Upper lobe of right lung (tissue), 1 donor: ENCODE measurements at regions not wholly inside any gene's neighbourhood (a gene's known extent, or its start where the extent isn't known, plus 50 kb on each side); places are given as distances from the start of the nearest gene placed in this dataset.

Experiments
- ATAC-seq: fragments of 200-7000 bp; cut with Tn5 transposase; one replicate; pipeline ENCODE4 v1.9.1; 2020; ENCODE audit warnings: mild to moderate bottlenecking, moderate library complexity
- DNase-seq: peaks from one replicate; pipeline ENCODE4 v3.0.0-alpha.2; 2020
- H3K27ac ChIP-seq: fragments of 200-600 bp; one replicate; pipeline ENCODE4 v1.8.0; 2022
- H3K27me3 ChIP-seq: fragments of 200-600 bp; one replicate; pipeline ENCODE4 v1.8.0; 2022; ENCODE audit warnings: mild to moderate bottlenecking
- H3K36me3 ChIP-seq: fragments of 200-600 bp; one replicate; pipeline ENCODE4 v1.8.0; 2022
- H3K4me1 ChIP-seq: fragments of 200-600 bp; one replicate; pipeline ENCODE4 v1.8.0; 2022
- H3K4me3 ChIP-seq: fragments of 200-600 bp; one replicate; pipeline ENCODE4 v1.8.0; 2022; ENCODE audit warnings: mild to moderate bottlenecking
- H3K9me3 ChIP-seq: fragments of 200-600 bp; one replicate; pipeline ENCODE4 v1.8.0; 2022
- CTCF ChIP-seq: fragments of 200-600 bp; IDR thresholded peaks from one replicate; pipeline ENCODE4 v1.8.0; 2022; ENCODE audit warnings: antibody characterized with exemption
- intact Hi-C: fragments of 100-400 bp; cut with DNase I; formaldehyde crosslinking; loops from one replicate; pipeline ENCODE4 v1.11.0; 2022
- donor health status: DM: no; HTN: yes; CAD: no; lungs with severe emphysema.

- intact Hi-C loops: no loop called here
- ATAC-seq (no peak), DNase-seq (no peak)
- Histone ChIP-seq H3K4me3 (no peak overlapping the region), H3K27me3 (no peaks in the 10 kb centered on the region), H3K9me3 (no peaks in the 10 kb centered on the region), H3K36me3 (no peaks in the 10 kb centered on the region), H3K4me1 (no peaks in the 10 kb centered on the region), H3K27ac (no peak overlapping the region)
- TF ChIP-seq CTCF: no peak
Observed at GRCh38 chr2:173741759-173742158, 223.4 kb downstream of the SP3 start.

- no peak for TF ChIP-seq CTCF
- intact Hi-C loops: no loop called here
- no peaks in the 10 kb centered on the region for H3K4me1 ChIP-seq
- no peak overlapping the region for H3K4me3 ChIP-seq
- H3K27ac ChIP-seq: no peak overlapping the region
- H3K36me3 ChIP-seq: no peaks in the 10 kb centered on the region
- DNase-seq (no peak), ATAC-seq (no peak)
- no peaks in the 10 kb centered on the region for H3K9me3 ChIP-seq
- H3K27me3 ChIP-seq: no peaks in the 10 kb centered on the region
Observed at GRCh38 chr2:173747035-173747434, 218.1 kb downstream of the SP3 start.

- ATAC-seq (no peak), DNase-seq (no peak)
- peak; percentile 18 for TF ChIP-seq CTCF
- no peaks in the 10 kb centered on the region for H3K4me1 ChIP-seq
- no peak overlapping the region for H3K27ac ChIP-seq
- H3K4me3 ChIP-seq: no peak overlapping the region
- no peaks in the 10 kb centered on the region for H3K36me3 ChIP-seq
- intact Hi-C loops: no loop called here
- H3K9me3 ChIP-seq: no peaks in the 10 kb centered on the region
- H3K27me3 ChIP-seq: no peaks in the 10 kb centered on the region
Observed at GRCh38 chr2:173749315-173749714, 215.9 kb downstream of the SP3 start.

GRCh38 chr2:173750353-173750801 is 214.8 kb downstream of the SP3 start:
- H3K9me3 ChIP-seq: no peaks in the 10 kb centered on the region
- peak; percentile 78 for ATAC-seq
- no peak overlapping the region for H3K4me3 ChIP-seq
- no peaks in the 10 kb centered on the region for H3K36me3 ChIP-seq
- no peak overlapping the region for H3K27ac ChIP-seq
- intact Hi-C loops: no loop called here
- TF ChIP-seq CTCF: no peak
- H3K4me1 ChIP-seq: no peaks in the 10 kb centered on the region
- DNase-seq: no peak
- no peaks in the 10 kb centered on the region for H3K27me3 ChIP-seq

- no peaks in the 10 kb centered on the region for H3K9me3 ChIP-seq
- H3K27ac ChIP-seq: no peak overlapping the region
- intact Hi-C loops: no loop called here
- no peak for TF ChIP-seq CTCF
- ATAC-seq (peak; percentile 15), DNase-seq (no peak)
- no peak overlapping the region for H3K4me3 ChIP-seq
- no peaks in the 10 kb centered on the region for H3K4me1 ChIP-seq
- no peaks in the 10 kb centered on the region for H3K27me3 ChIP-seq
- H3K36me3 ChIP-seq: no peaks in the 10 kb centered on the region
Observed at GRCh38 chr2:173750831-173751230, 214.3 kb downstream of the SP3 start.

GRCh38 chr2:173751245-173751975 is 213.8 kb downstream of the SP3 start:
- Histone ChIP-seq H3K27ac (no peak overlapping the region), H3K36me3 (no peaks in the 10 kb centered on the region), H3K4me1 (no peaks in the 10 kb centered on the region), H3K9me3 (no peaks in the 10 kb centered on the region), H3K4me3 (no peak overlapping the region), H3K27me3 (no peaks in the 10 kb centered on the region)
- no peak for ATAC-seq
- no peak for DNase-seq
- intact Hi-C loops: no loop called here
- TF ChIP-seq CTCF: no peak
